ENCODE measurements at regions not wholly inside any gene's neighbourhood (a gene's known extent, or its start where the extent isn't known, plus 50 kb on each side); places are given as distances from the start of the nearest gene placed in this dataset.

- TF ChIP-seq CTCF (IDR thresholded peaks at IDR 0.05; ENCODE audit: poor library complexity, severe bottlenecking) (no peak), POLR2AphosphoS5 (IDR thresholded peaks at IDR 0.05) (no peak), EP300 (conservative IDR thresholded peaks at IDR 0.05; ENCODE audit: poor library complexity, severe bottlenecking) (no peak), EZH2 (IDR thresholded peaks at IDR 0.05; ENCODE audit: borderline replicate concordance, insufficient read depth, low read length, poor library complexity, severe bottlenecking) (no peak), RAD21 (conservative IDR thresholded peaks at IDR 0.05) (no peak)
These were observed 364.2 kb downstream of the TFAP2B start for GRCh38 chr6:51182827-51183226.

Measured in neural cell (in vitro differentiated cells).